ENCODE measurements at regions not wholly inside any gene's neighbourhood (a gene's known extent, or its start where the extent isn't known, plus 50 kb on each side); places are given as distances from the start of the nearest gene placed in this dataset.

GRCh38 chr2:430291-431040 is 142.6 kb upstream of the ALKAL2 start:
- TF ChIP-seq CTCF (IDR thresholded peaks at IDR 0.05): no peak
- no peak for TF ChIP-seq POLR2A (IDR thresholded peaks at IDR 0.05)
